B cell (primary cell): ENCODE measurements at regions not wholly inside any gene's neighbourhood (a gene's known extent, or its start where the extent isn't known, plus 50 kb on each side); places are given as distances from the start of the nearest gene placed in this dataset.

ENCODE experiments used
- CTCF ChIP-seq: fragments of 200-600 bp; IDR thresholded peaks from one replicate; pipeline ENCODE4 v1.8.0; 2022; ENCODE audit warnings: antibody characterized with exemption, mild to moderate bottlenecking
- EZH2 ChIP-seq: IDR thresholded peaks from 2 replicates; pipeline ENCODE4 v1.6.1; 2012; ENCODE audit warnings: borderline replicate concordance, low read depth, mild to moderate bottlenecking, moderate library complexity, low read length; ENCODE audit not compliant: insufficient read depth, poor library complexity, severe bottlenecking

GRCh38 chr14:52155651-52156213, 86.9 kb upstream of the NID2 start:
- TF ChIP-seq CTCF (no peak), EZH2 (no peak)
